ENCODE measurements at regions not wholly inside any gene's neighbourhood (a gene's known extent, or its start where the extent isn't known, plus 50 kb on each side); places are given as distances from the start of the nearest gene placed in this dataset.
A peak's percentile ranks its signal among the peaks of the same experiment; 100 is the strongest.

DNA sequence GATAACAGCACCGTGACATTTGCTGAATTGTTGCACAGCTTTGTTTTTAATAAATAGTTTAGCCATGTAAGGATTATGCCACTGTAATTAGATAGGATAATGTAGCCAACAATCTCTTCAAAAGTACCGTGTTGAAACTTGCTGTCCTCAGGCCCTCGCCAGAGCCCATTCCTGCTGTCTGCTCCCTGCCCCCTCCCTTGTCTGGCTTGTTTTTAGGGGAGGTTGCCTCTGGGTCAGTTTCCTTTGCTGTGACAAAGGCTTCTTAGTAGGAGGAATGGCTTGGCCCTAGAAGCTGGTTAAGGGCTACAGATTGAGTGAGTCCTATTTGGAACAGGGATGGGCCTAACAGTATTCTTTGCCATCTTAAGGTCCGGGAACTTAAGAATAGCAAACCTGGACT, 107.9 kb downstream of the LMO4 start:
- ChIA-PET POLR2A (ENCODE audit: unreplicated experiment) (no interaction called here), CTCF (no interaction called here)
- Histone ChIP-seq H3K4me1 (ENCODE audit: insufficient read depth, low read length) (peaks cover 9% of the 10 kb centered on the region; the same call in 1 of the 2 replicates), H3K4me3 (ENCODE audit: low read length) (no peak overlapping the region), H3K36me3 (ENCODE audit: low read depth, low read length) (no peaks in the 10 kb centered on the region), H3K27me3 (ENCODE audit: low read length) (no peaks in the 10 kb centered on the region), H3K27ac (ENCODE audit: low read length) (no peak overlapping the region), H3K9ac (ENCODE audit: low read length) (no peak overlapping the region), H3K9me2 (replicated peaks; ENCODE audit: low read length) (no peaks in the 10 kb centered on the region), H3K79me2 (ENCODE audit: low read length) (no peaks in the 10 kb centered on the region), H3K4me2 (ENCODE audit: low read length) (no peak overlapping the region), H4K20me1 (ENCODE audit: low read length) (no peaks in the 10 kb centered on the region), H3F3A (ENCODE audit: low read length, unreplicated experiment) (no peaks in the 10 kb centered on the region), H3K9me3 (ENCODE audit: low read length) (no peaks in the 10 kb centered on the region), H2AFZ (ENCODE audit: low read length) (no peak overlapping the region)
- TF ChIP-seq EZH2phosphoT487 (IDR thresholded peaks at IDR 0.05; ENCODE audit: borderline replicate concordance, low read length), result no peak
- TF ChIP-seq EZH2 (IDR thresholded peaks at IDR 0.05; ENCODE audit: low read length, unreplicated experiment), result no peak
- no TSS peak for BruUV-seq (replicated peaks)
- intact Hi-C loops (cut with micrococcal nuclease), result no loop called here
- no peak for ATAC-seq
- DNase-seq, result no peak

DNA sequence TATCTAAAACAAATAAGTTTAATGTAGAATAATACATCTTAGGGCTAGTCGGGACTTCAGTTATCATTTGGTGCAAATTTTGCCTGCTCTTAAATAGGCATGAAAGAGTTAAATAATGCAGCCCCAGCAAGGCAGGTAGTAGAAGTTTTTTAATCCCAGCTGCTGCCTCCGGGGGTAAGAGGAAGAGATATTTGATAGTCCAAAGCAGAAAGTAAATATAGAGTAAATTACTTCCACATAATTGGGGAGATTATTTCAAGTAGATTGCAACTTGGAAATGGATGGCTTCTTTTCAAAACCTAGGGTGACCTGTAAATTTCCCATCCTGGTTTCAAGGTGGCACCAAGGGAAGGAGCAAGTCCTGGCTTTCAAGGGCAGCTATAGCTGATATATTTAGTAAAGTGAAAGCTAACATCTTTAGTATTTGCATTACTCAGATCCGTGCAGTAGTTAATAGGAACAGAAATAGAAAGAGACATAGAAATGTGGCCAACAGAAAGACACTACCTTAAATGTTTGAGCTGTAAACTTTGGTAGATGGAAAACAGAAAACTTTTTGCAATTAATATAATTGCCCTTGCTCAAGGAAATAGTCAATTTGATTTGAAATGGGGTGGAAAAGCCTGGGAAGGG, 109.1 kb downstream of the LMO4 start:
- CTCF ChIA-PET, result no interaction called here

DNA sequence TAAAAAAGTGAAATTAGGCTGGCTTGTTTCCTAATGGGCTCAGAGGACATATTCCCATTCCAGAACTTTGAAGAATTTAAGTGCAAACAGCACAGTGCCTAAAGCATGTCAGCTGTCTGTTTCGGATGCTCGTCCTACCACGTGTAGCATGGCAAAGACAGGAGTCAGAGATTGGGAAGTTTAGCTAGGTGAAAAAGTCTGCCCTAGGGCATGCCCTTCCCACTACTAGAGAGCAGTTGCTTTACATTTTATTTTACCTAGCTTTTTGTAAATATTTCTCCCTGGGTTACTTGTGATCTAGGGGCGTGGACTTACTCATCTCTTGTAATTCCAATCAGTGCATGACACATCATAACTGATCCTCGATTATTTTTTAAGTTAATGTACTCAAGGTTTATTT, 111.1 kb downstream of the LMO4 start:
- Histone ChIP-seq H3K9ac (ENCODE audit: low read length) (no peak overlapping the region), H3K36me3 (ENCODE audit: low read depth, low read length) (no peaks in the 10 kb centered on the region), H3F3A (ENCODE audit: low read length, unreplicated experiment) (no peaks in the 10 kb centered on the region), H3K4me1 (ENCODE audit: insufficient read depth, low read length) (peaks cover 9% of the 10 kb centered on the region; the same call in 1 of the 2 replicates), H3K27ac (ENCODE audit: low read length) (no peak overlapping the region), H3K4me3 (ENCODE audit: low read length) (no peak overlapping the region), H4K20me1 (ENCODE audit: low read length) (no peaks in the 10 kb centered on the region), H3K4me2 (ENCODE audit: low read length) (no peak overlapping the region), H3K9me2 (replicated peaks; ENCODE audit: low read length) (no peaks in the 10 kb centered on the region), H2AFZ (ENCODE audit: low read length) (no peak overlapping the region), H3K9me3 (ENCODE audit: low read length) (no peaks in the 10 kb centered on the region), H3K79me2 (ENCODE audit: low read length) (no peaks in the 10 kb centered on the region), H3K27me3 (ENCODE audit: low read length) (no peaks in the 10 kb centered on the region)
- ATAC-seq (no peak), DNase-seq (no peak)
- no TSS peak for BruUV-seq (replicated peaks)
- CTCF ChIA-PET, result no interaction called here
- TF ChIP-seq EZH2phosphoT487 (IDR thresholded peaks at IDR 0.05; ENCODE audit: borderline replicate concordance, low read length) (no peak), EZH2 (IDR thresholded peaks at IDR 0.05; ENCODE audit: low read length, unreplicated experiment) (no peak)
- TF ChIP-seq, protein P1, sequence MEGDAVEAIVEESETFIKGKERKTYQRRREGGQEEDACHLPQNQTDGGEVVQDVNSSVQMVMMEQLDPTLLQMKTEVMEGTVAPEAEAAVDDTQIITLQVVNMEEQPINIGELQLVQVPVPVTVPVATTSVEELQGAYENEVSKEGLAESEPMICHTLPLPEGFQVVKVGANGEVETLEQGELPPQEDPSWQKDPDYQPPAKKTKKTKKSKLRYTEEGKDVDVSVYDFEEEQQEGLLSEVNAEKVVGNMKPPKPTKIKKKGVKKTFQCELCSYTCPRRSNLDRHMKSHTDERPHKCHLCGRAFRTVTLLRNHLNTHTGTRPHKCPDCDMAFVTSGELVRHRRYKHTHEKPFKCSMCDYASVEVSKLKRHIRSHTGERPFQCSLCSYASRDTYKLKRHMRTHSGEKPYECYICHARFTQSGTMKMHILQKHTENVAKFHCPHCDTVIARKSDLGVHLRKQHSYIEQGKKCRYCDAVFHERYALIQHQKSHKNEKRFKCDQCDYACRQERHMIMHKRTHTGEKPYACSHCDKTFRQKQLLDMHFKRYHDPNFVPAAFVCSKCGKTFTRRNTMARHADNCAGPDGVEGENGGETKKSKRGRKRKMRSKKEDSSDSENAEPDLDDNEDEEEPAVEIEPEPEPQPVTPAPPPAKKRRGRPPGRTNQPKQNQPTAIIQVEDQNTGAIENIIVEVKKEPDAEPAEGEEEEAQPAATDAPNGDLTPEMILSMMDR (conservative IDR thresholded peaks at IDR 0.05; ENCODE audit: low read depth, low read length), result no peak
- intact Hi-C loops (cut with micrococcal nuclease), result no loop called here
- POLR2A ChIA-PET (ENCODE audit: unreplicated experiment), result no interaction called here

More for the DNA sequence above, 109.1 kb downstream of the LMO4 start:
- Histone ChIP-seq H3K9me3 (ENCODE audit: low read length) (no peaks in the 10 kb centered on the region), H2AFZ (ENCODE audit: low read length) (no peak overlapping the region), H3K4me3 (ENCODE audit: low read length) (no peak overlapping the region), H3K4me1 (ENCODE audit: insufficient read depth, low read length) (peaks cover 9% of the 10 kb centered on the region; the same call in 1 of the 2 replicates), H3K79me2 (ENCODE audit: low read length) (no peaks in the 10 kb centered on the region), H3K4me2 (ENCODE audit: low read length) (no peak overlapping the region), H3K9me2 (replicated peaks; ENCODE audit: low read length) (no peaks in the 10 kb centered on the region), H3K27ac (ENCODE audit: low read length) (no peak overlapping the region), H3K9ac (ENCODE audit: low read length) (no peak overlapping the region), H3F3A (ENCODE audit: low read length, unreplicated experiment) (no peaks in the 10 kb centered on the region), H3K36me3 (ENCODE audit: low read depth, low read length) (no peaks in the 10 kb centered on the region), H4K20me1 (ENCODE audit: low read length) (no peaks in the 10 kb centered on the region), H3K27me3 (ENCODE audit: low read length) (no peaks in the 10 kb centered on the region)
- DNase-seq (no peak), ATAC-seq (peak; percentile 48)
- TF ChIP-seq EZH2phosphoT487 (IDR thresholded peaks at IDR 0.05; ENCODE audit: borderline replicate concordance, low read length) (no peak), EZH2 (IDR thresholded peaks at IDR 0.05; ENCODE audit: low read length, unreplicated experiment) (no peak)
- TF ChIP-seq, protein P1 (conservative IDR thresholded peaks at IDR 0.05; ENCODE audit: low read depth, low read length), result no peak
- no TSS peak for BruUV-seq (replicated peaks)
- intact Hi-C loops (cut with micrococcal nuclease), result no loop called here
- POLR2A ChIA-PET (ENCODE audit: unreplicated experiment), result no interaction called here

Data from PC-3 (cell line).